Lower leg skin (tissue), 4 donors: ENCODE measurements at regions not wholly inside any gene's neighbourhood (a gene's known extent, or its start where the extent isn't known, plus 50 kb on each side); places are given as distances from the start of the nearest gene placed in this dataset.

Experiments
- DNase-seq, 2 donors: peaks; one replicate each; pipeline ENCODE4 v3.0.0-alpha.2; 2019; ENCODE audit warnings: low spot score in 2 of 2
- H3K4me3 ChIP-seq: fragments of 200-600 bp; sonication (generic); 2 replicates; pipeline ENCODE4 v1.5.1; 2017; ENCODE audit warnings: mild to moderate bottlenecking, low read depth; ENCODE audit not compliant: poor library complexity, severe bottlenecking
- CTCF ChIP-seq, 3 donors: fragments of 450-650 bp; IDR thresholded peaks; one replicate each; pipeline ENCODE4 v1.5.1; 2016; ENCODE audit warnings: antibody characterized with exemption in 3 of 3, mild to moderate bottlenecking in 3 of 3, moderate library complexity in 2 of 3
- POLR2A ChIP-seq, 2 donors: fragments of 450-650 bp; IDR thresholded peaks; one replicate each; pipeline ENCODE4 v1.6.1; 2016 to 2017; ENCODE audit warnings: antibody characterized with exemption in 2 of 2, mild to moderate bottlenecking in 1 of 2, moderate library complexity in 1 of 2
- WGBS, 2 donors: methylation state at CpG; one replicate each; pipeline ENCODE4 v1.1.5; 2018; 5-methylcytosine and 5-hydroxymethylcytosine counted together
- intact Hi-C: fragments of 100-400 bp; cut with DNase I; formaldehyde crosslinking; loops from one replicate; pipeline ENCODE4 v1.15.0; 2023; ENCODE audit warnings: low total_unique reads

- no peak for DNase-seq
- TF ChIP-seq POLR2A (IDR thresholded peaks at IDR 0.05) (no peak), CTCF (IDR thresholded peaks at IDR 0.05) (no peak)
- WGBS, 2 donors: 41% methylated on average over 2 of the region's 2 CpGs; no CpG with 5 or more reads in 1 of the 2 donors
Observed at GRCh38 chrY:8794561-8794960, 542.7 kb upstream of the TSPY4 start.

GRCh38 chrY:8804317-8804716, 532.9 kb upstream of the TSPY4 start:
- intact Hi-C loops: no loop called here
- WGBS, 2 donors: 84% methylated on average over 3 of the region's 3 CpGs; no CpG with 5 or more reads in 1 of the 2 donors
- no peak for DNase-seq

More at GRCh38 chrY:8794561-8794960, 542.7 kb upstream of the TSPY4 start:
- intact Hi-C loops: no loop called here
- no peak overlapping the region for H3K4me3 ChIP-seq

GRCh38 chrY:8807648-8808408, 529.4 kb upstream of the TSPY4 start:
- 51% methylated on average over 5 of the region's 5 CpGs; no CpG with 5 or more reads in 1 of the 2 donors for WGBS, 2 donors
- peak in 1 of 2 donors; percentile 15 for DNase-seq
- no peak overlapping the region for H3K4me3 ChIP-seq
- TF ChIP-seq CTCF (IDR thresholded peaks at IDR 0.05): no peak
- no peak for TF ChIP-seq POLR2A (IDR thresholded peaks at IDR 0.05)
- intact Hi-C loops: no loop called here

More at GRCh38 chrY:8804317-8804716, 532.9 kb upstream of the TSPY4 start:
- TF ChIP-seq POLR2A (IDR thresholded peaks at IDR 0.05) (no peak), CTCF (IDR thresholded peaks at IDR 0.05) (no peak)
- H3K4me3 ChIP-seq: no peak overlapping the region

GRCh38 chrY:8808611-8809010, 528.7 kb upstream of the TSPY4 start:
- H3K4me3 ChIP-seq: no peak overlapping the region
- no peak for DNase-seq
- 26% methylated on average over 3 of the region's 3 CpGs; no CpG with 5 or more reads in 1 of the 2 donors for WGBS, 2 donors
- intact Hi-C loops: no loop called here
- TF ChIP-seq POLR2A (IDR thresholded peaks at IDR 0.05) (no peak), CTCF (IDR thresholded peaks at IDR 0.05) (no peak)

- intact Hi-C loops: no loop called here
- H3K4me3 ChIP-seq: no peak overlapping the region
- WGBS, 2 donors: 56% methylated on average over 2 of the region's 2 CpGs; no CpG with 5 or more reads in 1 of the 2 donors
- no peak for DNase-seq
- TF ChIP-seq POLR2A (IDR thresholded peaks at IDR 0.05) (no peak), CTCF (IDR thresholded peaks at IDR 0.05) (no peak)
Observed at GRCh38 chrY:8809076-8809475, 528.2 kb upstream of the TSPY4 start.
